GM06990 (cell line): ENCODE measurements at regions not wholly inside any gene's neighbourhood (a gene's known extent, or its start where the extent isn't known, plus 50 kb on each side); places are given as distances from the start of the nearest gene placed in this dataset.

Experiments
- DNase-seq: peaks from one replicate; pipeline ENCODE4 v3.0.0-alpha.2; 2011; ENCODE audit not compliant: insufficient read length; ENCODE audit errors: extremely low read depth
- H3K27me3 ChIP-seq: replicated peaks from 2 replicates; pipeline ENCODE4 v1.6.0; 2011; ENCODE audit warnings: low read length; ENCODE audit not compliant: control insufficient read depth, insufficient read depth
- H3K36me3 ChIP-seq: 2 replicates; pipeline ENCODE4 v1.5.1; 2011; ENCODE audit warnings: low read length; ENCODE audit not compliant: control insufficient read depth, insufficient read depth
- H3K4me3 ChIP-seq: replicated peaks from 2 replicates; pipeline ENCODE4 v1.5.1; 2011; ENCODE audit warnings: low read depth, mild to moderate bottlenecking, control low read depth, low read length
- CTCF ChIP-seq: IDR thresholded peaks from 2 replicates; pipeline ENCODE4 v1.5.1; 2011; ENCODE audit warnings: low read length, control low read depth, mild to moderate bottlenecking, inconsistent platforms; ENCODE audit not compliant: insufficient read depth, poor library complexity, severe bottlenecking

- no peak overlapping the region for H3K4me3 ChIP-seq
- DNase-seq, result no peak
- no peak for TF ChIP-seq CTCF
- no peaks in the 10 kb centered on the region; the same call in 1 of the 2 replicates for H3K27me3 ChIP-seq
- no peaks in the 10 kb centered on the region for H3K36me3 ChIP-seq
Observed at GRCh38 chr4:3855646-3856045, 89.5 kb downstream of the ADRA2C start.

- H3K27me3 ChIP-seq, result peaks cover 2% of the 10 kb centered on the region; the same call in 1 of the 2 replicates
- DNase-seq, result no peak
- no peak for TF ChIP-seq CTCF
- no peaks in the 10 kb centered on the region for H3K36me3 ChIP-seq
- no peak overlapping the region for H3K4me3 ChIP-seq
Observed at GRCh38 chr4:3856604-3857204, 90.5 kb downstream of the ADRA2C start.

GRCh38 chr4:3857269-3857926, 91.2 kb downstream of the ADRA2C start:
- no peak for TF ChIP-seq CTCF
- Histone ChIP-seq H3K27me3 (peaks cover 2% of the 10 kb centered on the region; the same call in 1 of the 2 replicates), H3K36me3 (no peaks in the 10 kb centered on the region), H3K4me3 (no peak overlapping the region)
- DNase-seq, result no peak

- DNase-seq, result no peak
- Histone ChIP-seq H3K27me3 (peaks cover 2% of the 10 kb centered on the region; the same call in 1 of the 2 replicates), H3K4me3 (no peak overlapping the region), H3K36me3 (no peaks in the 10 kb centered on the region)
- TF ChIP-seq CTCF, result no peak
Observed at GRCh38 chr4:3858046-3858730, 92.0 kb downstream of the ADRA2C start.

GRCh38 chr4:3858765-3859388, 92.7 kb downstream of the ADRA2C start:
- H3K4me3 ChIP-seq, result no peak overlapping the region
- no peak for TF ChIP-seq CTCF
- DNase-seq, result no peak
- peaks cover 2% of the 10 kb centered on the region; the same call in 1 of the 2 replicates for H3K27me3 ChIP-seq
- no peaks in the 10 kb centered on the region for H3K36me3 ChIP-seq
